Motor neuron (in vitro differentiated cells): ENCODE measurements at regions not wholly inside any gene's neighbourhood (a gene's known extent, or its start where the extent isn't known, plus 50 kb on each side); places are given as distances from the start of the nearest gene placed in this dataset.

ENCODE experiments used
- ATAC-seq, 8 experiments: fragments of 200-7000 bp; cut with Tn5 transposase; replicated peaks in 6 of 8; 2 replicates each; pipeline ENCODE4 v1.8.0; 2021; ENCODE audit warnings: mild to moderate bottlenecking in 8 of 8, moderate library complexity in 8 of 8
- H3K27ac ChIP-seq, 2 donors: fragments of 250-450 bp; sonication (Bioruptor Pico); 2 replicates each; pipeline ENCODE4 v1.9.0; 2021; ENCODE audit warnings: antibody characterized with exemption in 2 of 2, mild to moderate bottlenecking in 2 of 2, moderate library complexity in 1 of 2
- H3K4me1 ChIP-seq, 2 donors: fragments of 250-450 bp; sonication (Bioruptor Pico); replicated peaks in 1 of 2; 2 replicates each; pipeline ENCODE4 v1.6.1; 2021; ENCODE audit warnings: antibody characterized with exemption in 2 of 2, mild to moderate bottlenecking in 2 of 2, moderate library complexity in 1 of 2
- H3K4me3 ChIP-seq, 5 donors: fragments of 250-450 bp; sonication (Bioruptor Pico); 2 replicates each; pipeline ENCODE4 v1.9.0; 2021; ENCODE audit warnings: antibody characterized with exemption in 5 of 5, mild to moderate bottlenecking in 5 of 5, moderate library complexity in 4 of 5
- WGBS, 10 experiments: fragments of 450-650 bp; shearing (Covaris generic); methylation state at CpG; one replicate each; pipeline ENCODE4 v1.0.0; 2022; 5-methylcytosine and 5-hydroxymethylcytosine counted together
- in situ Hi-C, 9 experiments: fragments of 400-800 bp; cut with MboI; loops; one replicate each; pipeline ENCODE4 v1.15.0; 2021; ENCODE audit warnings: low sequenced_read_pairs in 9 of 9, low pct_unique_long_range_greater_than_20kb in 2 of 9; ENCODE audit not compliant: unreplicated experiment in 9 of 9

- Histone ChIP-seq H3K27ac (no peak overlapping the region), H3K4me3 (no peak overlapping the region), H3K4me1 (peaks cover 12 to 13% of the 10 kb centered on the region in 2 donors)
- ATAC-seq = peak in 2 of 8 experiments; percentile 17 to 52
- WGBS, 10 experiments = 0 to 100% (median 7%) methylated on average over 1 to 4 of the region's 4 CpGs; no CpG with 5 or more reads in 6 of the 10 experiments
- in situ Hi-C loops = no loop called here
Measured at GRCh38 chrX:107502316-107502715, 52.9 kb downstream of the FRMPD3 start.

DNA sequence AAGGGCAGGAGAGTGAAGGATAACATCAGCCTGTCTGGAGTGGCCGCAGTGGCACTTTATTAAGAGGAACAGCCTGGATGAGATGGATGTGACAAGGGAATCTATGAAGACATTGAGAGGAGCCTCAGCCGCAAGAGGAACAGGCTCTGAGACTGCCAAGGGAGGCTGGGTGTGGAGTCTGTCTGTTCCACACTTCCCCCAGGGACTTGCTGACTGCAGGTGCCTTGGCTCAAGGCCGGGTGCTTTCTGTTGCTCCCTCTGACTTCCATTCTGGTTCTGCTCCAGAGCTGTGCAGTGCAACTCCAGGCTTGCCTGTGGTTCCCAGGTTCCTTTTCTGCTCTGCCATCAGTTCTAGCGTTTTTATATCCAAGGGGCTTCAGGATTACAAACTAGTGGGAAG is 54.6 kb downstream of the FRMPD3 start:
- whole genome bisulfite sequencing, 10 experiments = 18 to 80% methylated on average over 1 to 3 of the region's 4 CpGs; no CpG with 5 or more reads in 8 of the 10 experiments
- H3K4me1 ChIP-seq = peaks cover 12 to 13% of the 10 kb centered on the region in 2 donors
- ATAC-seq = peak in 2 of 8 experiments; percentile 40 to 52
- H3K27ac ChIP-seq = no peak overlapping the region
- H3K4me3 ChIP-seq = no peak overlapping the region
- in situ Hi-C loops = no loop called here

- Histone ChIP-seq H3K27ac (no peak overlapping the region), H3K4me3 (no peak overlapping the region), H3K4me1 (peaks cover 12 to 13% of the 10 kb centered on the region in 2 donors)
- ATAC-seq = no peak
- 0 to 100% (median 33%) methylated on average over 1 to 2 of the region's 2 CpGs; no CpG with 5 or more reads in 5 of the 10 experiments for WGBS, 10 experiments
- in situ Hi-C loops = no loop called here
Measured at GRCh38 chrX:107505223-107505622, 55.8 kb downstream of the FRMPD3 start.

- Histone ChIP-seq H3K4me3 (no peak overlapping the region), H3K4me1 (peaks cover 12 to 13% of the 10 kb centered on the region in 2 donors), H3K27ac (no peak overlapping the region)
- peak in 1 of 8 experiments; percentile 27 for ATAC-seq
- in situ Hi-C loops = no loop called here
- WGBS, 10 experiments = no CpG with 5 or more reads among the region's 29 CpGs
Measured at GRCh38 chrX:107506596-107507031, 57.2 kb downstream of the FRMPD3 start.

GRCh38 chrX:107507093-107507743 is 57.8 kb downstream of the FRMPD3 start:
- Histone ChIP-seq H3K27ac (no peak overlapping the region), H3K4me1 (peaks cover 7% of the 10 kb centered on the region in 2 donors), H3K4me3 (no peak overlapping the region)
- no peak for ATAC-seq
- in situ Hi-C loops = no loop called here
- no CpG with 5 or more reads among the region's 45 CpGs for WGBS, 10 experiments

DNA sequence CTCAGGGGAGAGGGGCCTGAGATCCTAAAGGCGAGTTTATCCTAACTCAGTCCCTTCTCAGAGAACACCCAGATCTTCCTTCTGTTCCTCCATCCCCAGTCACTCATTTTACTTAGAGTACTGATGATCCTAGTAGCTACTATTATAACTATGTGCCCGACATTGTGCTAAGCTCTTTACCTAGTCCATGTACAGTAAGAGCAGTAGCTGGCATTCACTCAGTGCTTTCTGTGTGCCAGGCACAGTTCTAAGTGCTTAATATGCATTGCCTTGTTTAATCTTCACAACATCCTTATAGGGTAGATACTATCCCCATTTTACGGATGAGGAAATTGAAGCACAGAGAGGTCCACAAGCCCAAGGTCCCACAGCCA is 58.3 kb downstream of the FRMPD3 start:
- in situ Hi-C loops = no loop called here

GRCh38 chrX:107508925-107509324 is 59.5 kb downstream of the FRMPD3 start:
- Histone ChIP-seq H3K4me1 (peaks cover 0 to 3% of the 10 kb centered on the region in 2 donors), H3K4me3 (no peak overlapping the region), H3K27ac (no peak overlapping the region)
- 17 to 50% methylated on average over 1 to 2 of the region's 3 CpGs; no CpG with 5 or more reads in 8 of the 10 experiments for WGBS, 10 experiments
- ATAC-seq = no peak
- in situ Hi-C loops = no loop called here

More for the DNA sequence above, 58.3 kb downstream of the FRMPD3 start:
- H3K4me3 ChIP-seq = no peak overlapping the region
- no peak overlapping the region for H3K27ac ChIP-seq
- WGBS, 10 experiments = 0 to 67% methylated on average over 2 to 3 of the region's 3 CpGs; no CpG with 5 or more reads in 8 of the 10 experiments
- peaks cover 2 to 3% of the 10 kb centered on the region in 2 donors for H3K4me1 ChIP-seq
- no peak for ATAC-seq

DNA sequence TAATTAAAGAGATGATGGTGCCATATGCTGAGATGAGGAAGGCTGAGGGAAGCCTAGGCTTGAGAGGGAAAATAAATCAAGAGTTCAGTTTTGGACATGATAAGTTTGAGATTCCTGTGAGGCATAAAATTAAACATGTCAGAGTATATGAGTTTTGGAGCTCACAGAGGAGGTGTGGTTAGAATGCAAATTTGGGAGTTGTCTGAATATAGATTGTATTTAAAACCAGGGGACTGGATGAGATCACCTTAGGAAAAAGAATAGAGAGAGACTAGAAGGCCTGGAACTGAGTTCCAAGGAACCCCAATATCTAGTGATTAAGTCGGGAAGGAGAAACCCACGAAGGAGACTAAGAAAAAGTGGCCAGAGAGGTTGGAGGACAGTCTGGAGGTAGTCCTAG is 65.5 kb downstream of the FRMPD3 start:
- H3K4me1 ChIP-seq = no peaks in the 10 kb centered on the region
- 0 to 83% (median 54%) methylated on average over 1 to 2 of the region's 2 CpGs; no CpG with 5 or more reads in 6 of the 10 experiments for WGBS, 10 experiments
- H3K4me3 ChIP-seq = no peak overlapping the region
- ATAC-seq = peak in 2 of 8 experiments; percentile 62 to 65
- no peak overlapping the region for H3K27ac ChIP-seq
- in situ Hi-C loops = no loop called here

DNA sequence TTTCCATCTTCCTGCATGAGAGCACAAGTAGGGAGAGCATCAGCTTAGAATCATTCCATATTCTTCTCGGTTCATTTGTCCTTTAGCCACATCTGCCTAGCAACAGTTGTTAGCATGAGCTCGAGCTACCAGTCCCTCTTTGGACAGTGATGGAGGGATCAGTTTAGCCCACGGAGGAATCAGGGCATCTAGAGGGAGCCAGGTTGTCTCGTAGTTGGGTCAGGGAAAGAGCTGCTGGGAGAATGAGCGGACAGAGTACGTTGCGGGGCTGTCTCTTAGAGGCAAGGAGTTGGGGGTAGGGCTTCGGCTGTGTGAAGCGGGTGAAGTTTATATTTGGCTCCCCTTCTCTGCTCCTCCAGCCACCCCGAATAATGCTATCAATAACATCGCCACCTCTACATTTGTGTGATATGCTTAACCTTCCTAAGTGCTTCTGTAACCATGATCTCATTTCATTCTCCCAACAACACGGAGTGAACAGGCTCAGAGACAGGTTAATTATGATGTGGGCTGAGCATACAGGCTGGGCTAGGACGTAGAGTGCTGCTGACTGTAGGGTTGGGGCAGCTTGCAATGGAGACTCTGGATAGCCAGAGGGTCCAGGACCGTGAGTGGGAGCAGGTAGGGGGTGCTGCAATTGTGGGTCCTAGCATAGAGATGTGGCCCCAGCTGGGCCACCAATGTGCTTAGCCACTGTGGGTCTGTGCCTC is 72.6 kb downstream of the FRMPD3 start:
- H3K4me1 ChIP-seq = peaks cover 12 to 26% of the 10 kb centered on the region in 2 donors
- no peak overlapping the region for H3K4me3 ChIP-seq
- in situ Hi-C loops = no loop called here
- ATAC-seq = peak in 5 of 8 experiments; percentile 79 to 94 (median 92)
- 14 to 60% methylated on average over 1 to 2 of the region's 14 CpGs; no CpG with 5 or more reads in 8 of the 10 experiments for WGBS, 10 experiments
- peak overlapping the region in 1 of 2 donors; percentile 36 for H3K27ac ChIP-seq

- H3K4me1 ChIP-seq = peaks cover 12 to 26% of the 10 kb centered on the region in 2 donors
- H3K27ac ChIP-seq = peak overlapping the region in 1 of 2 donors; percentile 22
- ATAC-seq = peak in 5 of 8 experiments; percentile 48 to 86 (median 72)
- WGBS, 10 experiments = no CpG with 5 or more reads among the region's 2 CpGs
- in situ Hi-C loops = no loop called here
- no peak overlapping the region for H3K4me3 ChIP-seq
Measured at GRCh38 chrX:107522901-107523300, 73.4 kb downstream of the FRMPD3 start.

GRCh38 chrX:107526141-107526540 is 76.7 kb downstream of the FRMPD3 start:
- in situ Hi-C loops = loop anchor here in 1 of 9 experiments (25.0 kb wide), 2 partner anchors 111 to 261 kb away; partner anchors contain the start of genes NCBP2L, PRPS1 and TSC22D3
- H3K27ac ChIP-seq = no peak overlapping the region

DNA sequence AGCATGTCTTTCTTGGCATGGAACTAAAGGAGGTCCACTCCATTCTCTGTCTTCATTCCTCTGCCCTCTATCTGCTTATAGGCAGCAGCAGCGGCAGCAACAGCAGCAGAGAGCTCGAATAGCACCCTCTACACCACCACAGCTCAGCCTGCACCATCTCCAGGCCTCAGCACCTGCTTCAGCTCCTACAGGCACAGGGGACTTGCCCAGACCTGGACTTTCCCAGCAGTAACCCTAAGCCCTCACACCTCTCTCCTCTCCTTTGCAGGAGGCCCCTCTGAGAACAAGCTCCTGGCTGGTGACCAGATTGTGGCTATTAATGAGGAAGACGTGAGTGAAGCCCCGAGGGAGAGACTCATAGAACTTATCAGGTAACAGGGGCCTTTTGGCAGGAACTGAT is 80.7 kb downstream of the FRMPD3 start:
- no peak for ATAC-seq
- H3K4me1 ChIP-seq = no peaks in the 10 kb centered on the region
- 60 to 67% methylated on average over 1 to 2 of the region's 4 CpGs; no CpG with 5 or more reads in 8 of the 10 experiments for WGBS, 10 experiments
- in situ Hi-C loops = loop anchor here in 1 of 9 experiments (25.0 kb wide), 2 partner anchors 107 to 257 kb away; partner anchors contain the start of genes NCBP2L, PRPS1 and TSC22D3
- no peak overlapping the region for H3K4me3 ChIP-seq
- no peak overlapping the region for H3K27ac ChIP-seq

More at GRCh38 chrX:107526141-107526540, 76.7 kb downstream of the FRMPD3 start:
- WGBS, 10 experiments = 29 to 100% (median 72%) methylated on average over 1 to 2 of the region's 3 CpGs; no CpG with 5 or more reads in 4 of the 10 experiments
- ATAC-seq = no peak
- H3K4me1 ChIP-seq = peaks cover 12 to 24% of the 10 kb centered on the region in 2 donors
- H3K4me3 ChIP-seq = no peak overlapping the region

- no peak overlapping the region for H3K27ac ChIP-seq
- H3K4me3 ChIP-seq = no peak overlapping the region
- ATAC-seq = peak in 3 of 8 experiments; percentile 71 to 89 (median 74)
- WGBS, 10 experiments = 17 to 78% (median 38%) methylated on average over 1 to 6 of the region's 6 CpGs; no CpG with 5 or more reads in 7 of the 10 experiments
- in situ Hi-C loops = loop anchor here in 1 of 9 experiments (25.0 kb wide), 2 partner anchors 99 to 249 kb away; partner anchors contain the start of genes NCBP2L, PRPS1 and TSC22D3
- H3K4me1 ChIP-seq = peaks cover 12 to 13% of the 10 kb centered on the region in 2 donors
Measured at GRCh38 chrX:107537815-107538214, 88.4 kb downstream of the FRMPD3 start.
